ENCODE measurements at regions not wholly inside any gene's neighbourhood (a gene's known extent, or its start where the extent isn't known, plus 50 kb on each side); places are given as distances from the start of the nearest gene placed in this dataset.

- DNase-seq (ENCODE audit: low read depth, low spot score): no peak
These were observed 1388.7 kb downstream of the BRD1 start for GRCh38 chr22:48438800-48439559.

- DNase-seq (ENCODE audit: low read depth, low spot score): no peak
These were observed 1389.6 kb downstream of the BRD1 start for GRCh38 chr22:48438096-48438495.

GRCh38 chr22:48436201-48436931 lies 1391.3 kb downstream of the BRD1 start:
- no peak for DNase-seq (ENCODE audit: low read depth, low spot score)

GRCh38 chr22:48434868-48435250 lies 1392.8 kb downstream of the BRD1 start:
- DNase-seq (ENCODE audit: low read depth, low spot score): no peak

GRCh38 chr22:48434156-48434867 lies 1393.4 kb downstream of the BRD1 start:
- no peak for DNase-seq (ENCODE audit: low read depth, low spot score)

GRCh38 chr22:48433647-48434046 lies 1394.0 kb downstream of the BRD1 start:
- no peak for DNase-seq (ENCODE audit: low read depth, low spot score)

- DNase-seq (ENCODE audit: low read depth, low spot score): no peak
These were observed 1394.7 kb downstream of the BRD1 start for GRCh38 chr22:48432781-48433518.

- DNase-seq (ENCODE audit: low read depth, low spot score): no peak
These were observed 1395.9 kb downstream of the BRD1 start for GRCh38 chr22:48431536-48432315.

- DNase-seq (ENCODE audit: low read depth, low spot score): no peak
These were observed 1396.7 kb downstream of the BRD1 start for GRCh38 chr22:48431014-48431413.

- DNase-seq (ENCODE audit: low read depth, low spot score): no peak
These were observed 1398.1 kb downstream of the BRD1 start for GRCh38 chr22:48429446-48430020.

- DNase-seq (ENCODE audit: low read depth, low spot score): no peak
These were observed 1398.9 kb downstream of the BRD1 start for GRCh38 chr22:48428631-48429371.

GRCh38 chr22:48427731-48428211 lies 1399.9 kb downstream of the BRD1 start:
- DNase-seq (ENCODE audit: low read depth, low spot score): no peak

- no peak for DNase-seq (ENCODE audit: low read depth, low spot score)
These were observed 1401.0 kb downstream of the BRD1 start for GRCh38 chr22:48426466-48427380.

- DNase-seq (ENCODE audit: low read depth, low spot score): no peak
These were observed 1402.0 kb downstream of the BRD1 start for GRCh38 chr22:48425641-48426040.

- DNase-seq (ENCODE audit: low read depth, low spot score): no peak
These were observed 1402.6 kb downstream of the BRD1 start for GRCh38 chr22:48425091-48425506.

- DNase-seq (ENCODE audit: low read depth, low spot score): no peak
These were observed 1403.0 kb downstream of the BRD1 start for GRCh38 chr22:48424661-48425060.

GRCh38 chr22:48424201-48424627 lies 1403.5 kb downstream of the BRD1 start:
- no peak for DNase-seq (ENCODE audit: low read depth, low spot score)

GRCh38 chr22:48423481-48423911 lies 1404.2 kb downstream of the BRD1 start:
- no peak for DNase-seq (ENCODE audit: low read depth, low spot score)
